GM12874 (cell line): ENCODE measurements at regions not wholly inside any gene's neighbourhood (a gene's known extent, or its start where the extent isn't known, plus 50 kb on each side); places are given as distances from the start of the nearest gene placed in this dataset.

Experiments
- TF ChIP-seq, protein P1 (sequence below): IDR thresholded peaks from 2 replicates; pipeline ENCODE4 v1.5.1; 2011; ENCODE audit warnings: low read depth, mild to moderate bottlenecking, control low read depth, low read length, moderate library complexity; ENCODE audit not compliant: insufficient read depth

DNA sequence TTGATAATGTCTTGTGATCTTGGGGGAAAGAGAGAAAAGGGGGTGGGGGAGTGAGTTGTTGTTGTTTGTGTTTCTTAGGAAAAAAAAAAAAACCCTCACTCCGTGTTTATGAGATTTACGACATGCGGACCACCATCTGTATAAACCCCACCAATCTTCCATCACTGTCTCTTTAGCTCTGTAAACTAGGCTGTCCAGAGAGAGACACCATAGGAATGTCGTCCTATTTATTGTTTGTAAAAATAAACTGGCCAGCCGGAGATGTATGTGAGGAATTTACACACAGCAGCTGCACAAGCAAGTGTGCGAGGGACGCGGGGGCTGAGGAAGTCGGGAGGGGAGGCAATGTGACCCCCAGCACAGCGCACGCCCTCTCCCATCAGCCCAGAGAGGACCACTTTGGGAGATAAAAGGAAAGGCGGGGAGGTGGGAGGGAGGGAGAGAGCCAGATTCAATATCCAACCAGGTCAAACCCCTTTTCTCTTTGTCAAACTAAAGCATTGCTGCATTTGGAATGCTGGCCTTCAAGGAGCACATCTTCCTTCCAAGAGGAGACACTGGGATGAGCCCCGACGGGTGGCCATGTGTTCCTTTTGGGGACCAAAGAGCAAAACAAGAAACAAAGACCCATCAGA lies 136.2 kb upstream of the SALL1 start:
- TF ChIP-seq, protein P1, sequence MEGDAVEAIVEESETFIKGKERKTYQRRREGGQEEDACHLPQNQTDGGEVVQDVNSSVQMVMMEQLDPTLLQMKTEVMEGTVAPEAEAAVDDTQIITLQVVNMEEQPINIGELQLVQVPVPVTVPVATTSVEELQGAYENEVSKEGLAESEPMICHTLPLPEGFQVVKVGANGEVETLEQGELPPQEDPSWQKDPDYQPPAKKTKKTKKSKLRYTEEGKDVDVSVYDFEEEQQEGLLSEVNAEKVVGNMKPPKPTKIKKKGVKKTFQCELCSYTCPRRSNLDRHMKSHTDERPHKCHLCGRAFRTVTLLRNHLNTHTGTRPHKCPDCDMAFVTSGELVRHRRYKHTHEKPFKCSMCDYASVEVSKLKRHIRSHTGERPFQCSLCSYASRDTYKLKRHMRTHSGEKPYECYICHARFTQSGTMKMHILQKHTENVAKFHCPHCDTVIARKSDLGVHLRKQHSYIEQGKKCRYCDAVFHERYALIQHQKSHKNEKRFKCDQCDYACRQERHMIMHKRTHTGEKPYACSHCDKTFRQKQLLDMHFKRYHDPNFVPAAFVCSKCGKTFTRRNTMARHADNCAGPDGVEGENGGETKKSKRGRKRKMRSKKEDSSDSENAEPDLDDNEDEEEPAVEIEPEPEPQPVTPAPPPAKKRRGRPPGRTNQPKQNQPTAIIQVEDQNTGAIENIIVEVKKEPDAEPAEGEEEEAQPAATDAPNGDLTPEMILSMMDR = no peak

DNA sequence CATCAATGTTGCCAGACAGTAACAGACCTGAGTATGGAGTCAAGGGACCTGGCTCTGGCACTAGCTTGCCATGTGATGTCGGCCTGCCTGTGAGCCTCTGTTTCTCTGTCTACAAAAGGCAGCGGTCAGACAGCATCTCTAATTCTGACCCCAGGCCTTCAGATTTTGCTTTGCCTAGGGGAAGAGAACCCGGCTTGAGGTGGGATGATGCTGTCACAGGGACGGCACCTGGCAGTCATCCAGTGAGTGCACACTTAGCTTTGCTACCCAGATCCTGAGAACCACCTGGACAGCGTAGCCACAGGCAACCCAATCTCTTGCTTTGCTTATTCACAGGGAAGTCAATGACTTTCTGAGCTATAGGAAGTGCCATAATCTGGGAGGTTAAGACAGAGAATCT lies 135.2 kb upstream of the SALL1 start:
- TF ChIP-seq, protein P1 = no peak

DNA sequence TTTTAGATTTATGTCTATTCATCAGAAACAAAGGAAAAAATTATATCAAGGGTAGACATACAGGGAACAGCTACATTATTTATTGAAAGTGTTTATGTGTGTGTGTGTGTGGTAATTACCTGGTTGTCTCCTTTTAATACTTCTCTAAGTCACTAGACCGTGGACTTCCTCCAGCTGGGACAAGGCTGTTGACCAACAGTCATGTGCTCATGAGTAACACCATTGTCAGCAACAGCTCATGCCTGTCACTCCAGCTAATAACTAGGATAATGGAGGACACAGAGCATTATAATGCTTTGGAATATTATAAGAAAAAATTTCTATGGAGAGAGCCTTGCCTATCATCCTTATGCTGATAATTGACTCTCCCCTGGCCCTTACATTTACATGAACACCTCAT lies 125.3 kb upstream of the SALL1 start:
- TF ChIP-seq, protein P1 = no peak

DNA sequence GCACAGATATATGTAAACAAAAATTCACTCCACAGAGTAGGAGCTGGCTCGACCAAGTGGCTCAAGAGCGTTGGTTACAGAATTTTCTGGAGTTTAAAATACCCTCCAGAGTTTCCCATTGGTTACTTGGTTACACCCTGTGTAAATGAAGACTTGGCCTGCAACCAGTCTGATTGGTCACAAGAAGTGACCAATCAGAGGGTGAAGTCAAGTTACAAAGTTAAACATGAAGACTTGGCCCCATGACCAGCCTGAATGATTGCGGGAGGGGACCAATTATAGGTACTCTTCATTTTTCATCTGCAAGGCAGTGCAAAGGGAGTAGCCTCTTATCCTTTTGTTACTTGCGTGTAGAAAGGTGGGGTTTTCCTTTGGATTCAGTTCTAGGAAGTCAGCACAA lies 121.3 kb upstream of the SALL1 start:
- TF ChIP-seq, protein P1 = no peak

DNA sequence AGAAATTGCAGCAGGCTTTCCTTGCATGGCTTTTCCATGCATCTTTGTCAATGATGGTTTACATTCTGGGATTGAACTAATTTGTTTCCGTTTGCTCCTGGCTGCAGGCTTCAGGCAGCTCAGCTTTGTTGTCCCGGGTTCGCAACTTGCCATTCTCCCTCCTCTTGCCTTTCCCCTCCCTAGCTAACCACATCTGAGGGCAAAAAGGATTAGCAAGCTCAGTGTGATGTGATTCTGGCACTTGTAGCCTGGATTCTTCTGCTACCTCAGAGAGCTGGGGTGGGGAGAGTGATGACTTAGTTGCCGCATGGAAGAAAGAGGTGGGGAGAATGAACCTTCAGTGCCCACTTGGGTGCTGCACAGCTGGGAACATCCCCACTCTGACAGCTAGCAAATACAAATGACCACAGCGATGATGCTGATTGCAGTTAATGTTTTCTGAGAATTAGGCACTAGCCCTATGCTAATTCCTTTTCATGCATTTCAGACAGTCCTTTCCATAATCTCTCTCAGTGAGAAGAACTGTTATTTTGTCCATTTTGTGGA lies 120.2 kb upstream of the SALL1 start:
- TF ChIP-seq, protein P1 = no peak

DNA sequence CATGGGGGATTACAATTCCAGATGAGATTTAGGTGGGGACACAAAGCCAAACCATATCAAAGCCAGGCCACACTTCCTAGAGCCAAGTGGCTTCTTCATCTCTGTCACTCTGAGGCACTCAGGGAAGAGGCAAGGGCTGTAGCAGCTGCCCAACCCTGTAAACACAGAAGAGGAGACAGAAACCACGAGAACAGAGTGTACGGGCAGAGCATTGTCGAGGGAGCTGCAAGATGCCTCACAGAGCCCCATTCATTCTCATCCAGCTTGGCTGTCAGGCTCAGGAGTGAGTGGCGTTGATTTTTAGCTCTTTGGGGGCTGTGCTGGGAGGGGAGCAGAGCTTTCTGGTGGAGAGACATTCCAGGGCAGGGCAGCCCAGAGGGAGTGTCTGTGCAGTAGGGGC lies 117.2 kb upstream of the SALL1 start:
- TF ChIP-seq, protein P1 = no peak

- TF ChIP-seq, protein P1 = no peak
Observed at GRCh38 chr16:51267681-51268080, 116.6 kb upstream of the SALL1 start.
